A673 (cell line): ENCODE measurements at regions not wholly inside any gene's neighbourhood (a gene's known extent, or its start where the extent isn't known, plus 50 kb on each side); places are given as distances from the start of the nearest gene placed in this dataset.

Source experiments
- BruUV-seq: library from RNA; stranded (reverse); fragments of 400-500 nt; replicated peaks from 2 replicates; lab custom pipeline; 2021; lab: Mats Ljungman, UMichigan
- CTCF ChIA-PET: fragments of 300-600 bp; sonication (Branson Sonifier 250); formaldehyde crosslinking; loops from one replicate; lab custom pipeline; 2022; ENCODE audit warnings: antibody characterized with exemption; lab: Charles Lee
- POLR2A ChIA-PET: fragments of 300-600 bp; sonication (Branson Sonifier 250); formaldehyde crosslinking; loops from one replicate; lab custom pipeline; 2022; ENCODE audit warnings: antibody characterized with exemption; ENCODE audit not compliant: low non-redundant PET; lab: Charles Lee
- DNase-seq: peaks from one replicate; pipeline ENCODE4 v3.0.0-alpha.2; 2015; ENCODE audit warnings: low spot score
- H3K27ac ChIP-seq: fragments of 200-600 bp; sonication (generic); 2 replicates; pipeline ENCODE4 v1.5.1; 2016; ENCODE audit warnings: mixed run types, low read depth, mild to moderate bottlenecking, mixed read lengths, antibody characterized with exemption, low read length; ENCODE audit not compliant: poor library complexity, severe bottlenecking
- H3K27me3 ChIP-seq: fragments of 200-600 bp; sonication (generic); replicated peaks from 2 replicates; pipeline ENCODE4 v1.6.1; 2017; ENCODE audit warnings: mixed run types, low read depth, mild to moderate bottlenecking, mixed read lengths, antibody characterized with exemption, low read length; ENCODE audit not compliant: insufficient read depth, poor library complexity
- H3K36me3 ChIP-seq: fragments of 200-600 bp; sonication (generic); 2 replicates; pipeline ENCODE4 v1.6.1; 2016; ENCODE audit warnings: mixed run types, mild to moderate bottlenecking, mixed read lengths, antibody characterized with exemption, low read length; ENCODE audit not compliant: insufficient read depth, poor library complexity, severe bottlenecking
- H3K4me1 ChIP-seq: fragments of 200-600 bp; sonication (generic); 2 replicates; pipeline ENCODE4 v1.6.1; 2017; ENCODE audit warnings: mixed run types, mild to moderate bottlenecking, mixed read lengths, antibody characterized with exemption, low read length; ENCODE audit not compliant: insufficient read depth, poor library complexity, severe bottlenecking
- H3K4me3 ChIP-seq: fragments of 200-600 bp; sonication (generic); 2 replicates; pipeline ENCODE4 v1.5.1; 2016; ENCODE audit warnings: low read depth, mixed run types, mild to moderate bottlenecking, mixed read lengths, low read length; ENCODE audit not compliant: poor library complexity, severe bottlenecking
- H3K9me3 ChIP-seq: fragments of 200-600 bp; sonication (generic); 2 replicates; pipeline ENCODE4 v1.6.1; 2016; ENCODE audit warnings: mixed run types, low read depth, mild to moderate bottlenecking, mixed read lengths, antibody characterized with exemption, low read length; ENCODE audit not compliant: poor library complexity, severe bottlenecking
- CTCF ChIP-seq: fragments of 300-800, 200-600 bp; sonication (generic); conservative IDR thresholded peaks from 2 replicates; pipeline ENCODE4 v1.5.1; 2017; ENCODE audit warnings: low read depth, mild to moderate bottlenecking, antibody characterized with exemption, low read length, moderate library complexity, mixed read lengths
- EZH2 ChIP-seq: fragments of 200-600 bp; sonication (generic); IDR thresholded peaks from 2 replicates; pipeline ENCODE4 v1.6.1; 2017; ENCODE audit warnings: borderline replicate concordance, low read depth, mild to moderate bottlenecking, mixed read lengths, antibody characterized with exemption, low read length; ENCODE audit not compliant: poor library complexity, severe bottlenecking
- intact Hi-C: fragments of 100-400 bp; cut with micrococcal nuclease; formaldehyde crosslinking; loops from one replicate; pipeline ENCODE4 v1.10.0; 2022; ENCODE audit not compliant: unreplicated experiment

- Histone ChIP-seq H3K4me1 (no peaks in the 10 kb centered on the region), H3K27ac (no peak overlapping the region), H3K36me3 (no peaks in the 10 kb centered on the region), H3K27me3 (no peaks in the 10 kb centered on the region), H3K4me3 (no peak overlapping the region), H3K9me3 (no peaks in the 10 kb centered on the region)
- intact Hi-C loops, result no loop called here
- ChIA-PET CTCF (no interaction called here), POLR2A (no interaction called here)
- no peak for DNase-seq
- TF ChIP-seq CTCF (no peak), EZH2 (no peak)
- no TSS peak for BruUV-seq
Observed at GRCh38 chr4:91824773-91825172, 479.0 kb upstream of the GRID2 start.

- H3K4me1 ChIP-seq, result no peaks in the 10 kb centered on the region
- POLR2A ChIA-PET, result no interaction called here
- no peak for DNase-seq
- BruUV-seq, result no TSS peak
- H3K9me3 ChIP-seq, result no peaks in the 10 kb centered on the region
- intact Hi-C loops, result no loop called here
- TF ChIP-seq CTCF, result no peak
- TF ChIP-seq EZH2, result no peak
- no peaks in the 10 kb centered on the region for H3K36me3 ChIP-seq
- H3K27ac ChIP-seq, result no peak overlapping the region
- CTCF ChIA-PET, result no interaction called here
- H3K27me3 ChIP-seq, result no peaks in the 10 kb centered on the region
- no peak overlapping the region for H3K4me3 ChIP-seq
Observed at GRCh38 chr4:91826186-91826585, 477.6 kb upstream of the GRID2 start.

GRCh38 chr4:91827914-91828313 lies 475.9 kb upstream of the GRID2 start:
- TF ChIP-seq CTCF (no peak), EZH2 (no peak)
- ChIA-PET CTCF (no interaction called here), POLR2A (no interaction called here)
- Histone ChIP-seq H3K4me1 (no peaks in the 10 kb centered on the region), H3K27me3 (no peaks in the 10 kb centered on the region), H3K36me3 (no peaks in the 10 kb centered on the region), H3K27ac (no peak overlapping the region), H3K4me3 (no peak overlapping the region), H3K9me3 (no peaks in the 10 kb centered on the region)
- intact Hi-C loops, result no loop called here
- BruUV-seq, result no TSS peak
- no peak for DNase-seq
